ENCODE measurements at regions not wholly inside any gene's neighbourhood (a gene's known extent, or its start where the extent isn't known, plus 50 kb on each side); places are given as distances from the start of the nearest gene placed in this dataset.
A peak's percentile ranks its signal among the peaks of the same experiment; 100 is the strongest.

- Histone ChIP-seq H3K4me3 (ENCODE audit: low read depth in 1 of 2, low read length in 1 of 2) (peak overlapping the region in 1 of 2 experiments; percentile 36), H3K36me3 (peaks cover 17% of the 10 kb centered on the region), H3K27ac (peak overlapping the region; percentile 65), H3K27me3 (no peaks in the 10 kb centered on the region), H3K9me3 (no peaks in the 10 kb centered on the region), H3K4me1 (ENCODE audit: control insufficient read depth in 1 of 2, insufficient read depth in 1 of 2, low read depth in 1 of 2, low read length in 1 of 2) (peaks cover 47 to 53% of the 10 kb centered on the region in 2 experiments)
- no peak for TF ChIP-seq CTCF (IDR thresholded peaks at IDR 0.05)
Observed at GRCh38 chr17:77421630-77421972, 280.8 kb downstream of the SEC14L1 start.

- Histone ChIP-seq H3K27ac (no peak overlapping the region), H3K4me3 (ENCODE audit: low read depth in 1 of 2, low read length in 1 of 2) (no peak overlapping the region), H3K36me3 (peaks cover 14% of the 10 kb centered on the region), H3K9me3 (no peaks in the 10 kb centered on the region), H3K27me3 (no peaks in the 10 kb centered on the region), H3K4me1 (ENCODE audit: control insufficient read depth in 1 of 2, insufficient read depth in 1 of 2, low read depth in 1 of 2, low read length in 1 of 2) (peaks cover 53 to 59% of the 10 kb centered on the region in 2 experiments)
- no peak for TF ChIP-seq CTCF (IDR thresholded peaks at IDR 0.05)
Observed at GRCh38 chr17:77422104-77422747, 281.5 kb downstream of the SEC14L1 start.

GRCh38 chr17:77422748-77423113 is 282.0 kb downstream of the SEC14L1 start:
- H3K4me3 ChIP-seq (ENCODE audit: low read depth in 1 of 2, low read length in 1 of 2): no peak overlapping the region
- no peaks in the 10 kb centered on the region for H3K9me3 ChIP-seq
- no peak for TF ChIP-seq CTCF (IDR thresholded peaks at IDR 0.05)
- H3K27me3 ChIP-seq: no peaks in the 10 kb centered on the region
- H3K4me1 ChIP-seq (ENCODE audit: control insufficient read depth in 1 of 2, insufficient read depth in 1 of 2, low read depth in 1 of 2, low read length in 1 of 2): peaks cover 58 to 64% of the 10 kb centered on the region in 2 experiments
- peaks cover 10% of the 10 kb centered on the region for H3K36me3 ChIP-seq
- H3K27ac ChIP-seq: no peak overlapping the region

- Histone ChIP-seq H3K27ac (peak overlapping the region; percentile 86), H3K36me3 (peaks cover 6% of the 10 kb centered on the region), H3K9me3 (no peaks in the 10 kb centered on the region), H3K4me1 (ENCODE audit: control insufficient read depth in 1 of 2, insufficient read depth in 1 of 2, low read depth in 1 of 2, low read length in 1 of 2) (peaks cover 69 to 75% of the 10 kb centered on the region in 2 experiments), H3K4me3 (ENCODE audit: low read depth in 1 of 2, low read length in 1 of 2) (no peak overlapping the region), H3K27me3 (no peaks in the 10 kb centered on the region)
- TF ChIP-seq CTCF (IDR thresholded peaks at IDR 0.05): no peak
Observed at GRCh38 chr17:77423589-77424451, 283.1 kb downstream of the SEC14L1 start.

- Histone ChIP-seq H3K27me3 (no peaks in the 10 kb centered on the region), H3K27ac (peak overlapping the region; percentile 86), H3K9me3 (no peaks in the 10 kb centered on the region), H3K36me3 (peaks cover 6% of the 10 kb centered on the region), H3K4me3 (ENCODE audit: low read depth in 1 of 2, low read length in 1 of 2) (peak overlapping the region; percentile 9 to 33), H3K4me1 (ENCODE audit: control insufficient read depth in 1 of 2, insufficient read depth in 1 of 2, low read depth in 1 of 2, low read length in 1 of 2) (peaks cover 73 to 78% of the 10 kb centered on the region in 2 experiments)
- TF ChIP-seq CTCF (IDR thresholded peaks at IDR 0.05): no peak
Observed at GRCh38 chr17:77424585-77425344, 284.0 kb downstream of the SEC14L1 start.

All from neutrophil (primary cell).